ENCODE measurements at regions not wholly inside any gene's neighbourhood (a gene's known extent, or its start where the extent isn't known, plus 50 kb on each side); places are given as distances from the start of the nearest gene placed in this dataset.
A peak's percentile ranks its signal among the peaks of the same experiment; 100 is the strongest.

DNA sequence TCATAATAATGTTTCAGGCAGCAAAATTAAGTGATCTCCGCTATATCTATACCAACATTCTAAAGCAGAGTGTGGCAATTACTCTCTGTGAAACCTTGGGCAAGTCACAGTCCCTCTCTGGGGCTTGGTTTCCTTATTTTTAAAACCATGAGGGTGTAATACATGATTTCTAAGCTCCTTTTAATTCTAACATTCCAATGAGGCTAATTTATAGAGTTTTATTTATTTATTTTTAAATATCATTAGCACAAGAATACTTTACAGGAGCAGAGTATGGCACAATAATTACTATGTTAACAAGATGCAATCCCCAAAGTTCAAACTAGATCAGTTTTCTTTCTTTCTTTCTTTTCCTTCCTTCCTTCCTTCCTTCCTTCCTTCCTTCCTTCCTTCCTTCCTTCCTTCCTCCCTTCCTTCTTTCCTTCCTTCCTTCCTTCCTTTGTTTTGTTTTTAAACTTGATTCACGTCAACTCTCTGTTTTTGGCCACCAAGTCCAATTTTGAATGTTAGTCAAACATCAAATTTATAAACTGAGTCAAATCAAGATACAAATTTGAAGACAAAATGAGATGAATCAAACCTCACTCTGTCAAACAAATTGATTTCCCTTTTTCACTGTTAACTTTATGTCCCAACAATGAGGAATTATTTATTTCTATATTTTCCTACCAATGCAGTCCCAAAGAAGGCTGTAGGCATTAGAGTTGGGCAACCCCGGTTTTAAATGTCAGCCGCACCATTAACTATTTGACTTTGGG is 50.2 kb upstream of the GPR174 start:
- Mint-ChIP-seq H3K27ac (peak overlapping the region in 7 of 9 donors; percentile 17 to 99 (median 91)), H3K36me3 (peaks cover 0 to 14% (median 0%) of the 10 kb centered on the region in 5 donors), H3K4me1 (peaks cover 11 to 84% (median 66%) of the 10 kb centered on the region in 7 donors), H3K27me3 (no peaks in the 10 kb centered on the region), H3K9me3 (peaks cover 0 to 7% (median 0%) of the 10 kb centered on the region in 11 donors), H3K4me3 (no peak overlapping the region)
- no peak overlapping the region for H3K27ac ChIP-seq (ENCODE audit: low read depth, low read length)
- no peaks in the 10 kb centered on the region for H3K36me3 ChIP-seq (ENCODE audit: control insufficient read depth in 2 of 3, insufficient read depth in 3 of 3, low read length in 3 of 3)
- peaks cover 21 to 26% of the 10 kb centered on the region in 2 donors for H3K4me1 ChIP-seq (ENCODE audit: control insufficient read depth in 2 of 2, insufficient read depth in 2 of 2, low read length in 2 of 2)
- H3K9me3 ChIP-seq (ENCODE audit: control insufficient read depth in 2 of 3, low read length in 3 of 3), result no peaks in the 10 kb centered on the region
- POLR2A ChIA-PET, result no interaction called here
- DNase-seq (no peak), ATAC-seq (no peak)
- CTCF ChIA-PET, result no interaction called here
- intact Hi-C loops (cut with micrococcal nuclease), result loop anchor here in 1 of 2 donors (5.0 kb wide), 1 partner anchor 233 kb away; no protein-coding TSS in a partner anchor
- no peak overlapping the region for H3K4me3 ChIP-seq (ENCODE audit: low read length)
- no peaks in the 10 kb centered on the region for H3K27me3 ChIP-seq (ENCODE audit: control insufficient read depth in 2 of 2, insufficient read depth in 2 of 2, low read length in 2 of 2)
